ENCODE measurements at regions not wholly inside any gene's neighbourhood (a gene's known extent, or its start where the extent isn't known, plus 50 kb on each side); places are given as distances from the start of the nearest gene placed in this dataset.

GRCh38 chr5:88539026-88539425, 270.4 kb upstream of the TMEM161B start:
- no peak for TF ChIP-seq POLR2A (IDR thresholded peaks at IDR 0.05)
- TF ChIP-seq CTCF (IDR thresholded peaks at IDR 0.05): no peak
- TF ChIP-seq POLR2AphosphoS5 (IDR thresholded peaks at IDR 0.05): no peak
- H3K4me3 ChIP-seq: no peak overlapping the region
- H3K9me3 ChIP-seq: no peaks in the 10 kb centered on the region
- no peak for DNase-seq (ENCODE audit: low spot score in 2 of 2)
- H3K36me3 ChIP-seq: no peaks in the 10 kb centered on the region
- H3K27ac ChIP-seq: no peak overlapping the region
- H3K4me1 ChIP-seq: no peaks in the 10 kb centered on the region
- H3K27me3 ChIP-seq: peaks cover 0 to 5% of the 10 kb centered on the region in 2 donors
- intact Hi-C loops (cut with DNase I; ENCODE audit: low total_unique reads): no loop called here

DNA sequence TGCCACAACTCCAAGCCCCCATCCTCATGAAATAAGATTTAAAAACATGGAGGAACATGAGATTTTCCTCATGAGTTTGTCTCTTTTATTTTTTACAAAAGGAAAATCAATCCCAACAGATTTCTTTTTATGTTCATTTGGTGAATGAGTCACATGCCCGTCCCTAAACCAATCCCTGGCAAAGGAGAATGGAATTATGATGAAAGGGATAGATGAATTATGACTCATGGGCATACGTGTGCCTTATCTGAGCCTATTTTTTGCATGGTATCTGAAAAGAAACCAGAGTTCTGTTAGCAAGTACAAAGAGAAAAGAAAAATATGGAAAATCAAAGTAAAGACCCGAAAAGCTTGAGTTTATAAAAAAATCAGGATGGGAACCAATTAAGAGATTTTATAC, 267.5 kb upstream of the TMEM161B start:
- peaks cover 0 to 5% of the 10 kb centered on the region in 2 donors for H3K27me3 ChIP-seq
- H3K4me1 ChIP-seq: no peaks in the 10 kb centered on the region
- no peak for TF ChIP-seq POLR2A (IDR thresholded peaks at IDR 0.05)
- no peak for TF ChIP-seq CTCF (IDR thresholded peaks at IDR 0.05)
- no peak for TF ChIP-seq POLR2AphosphoS5 (IDR thresholded peaks at IDR 0.05)
- H3K36me3 ChIP-seq: no peaks in the 10 kb centered on the region
- H3K27ac ChIP-seq: no peak overlapping the region
- no peak for DNase-seq (ENCODE audit: low spot score in 2 of 2)
- no peak overlapping the region for H3K4me3 ChIP-seq
- intact Hi-C loops (cut with DNase I; ENCODE audit: low total_unique reads): no loop called here
- H3K9me3 ChIP-seq: no peaks in the 10 kb centered on the region

DNA sequence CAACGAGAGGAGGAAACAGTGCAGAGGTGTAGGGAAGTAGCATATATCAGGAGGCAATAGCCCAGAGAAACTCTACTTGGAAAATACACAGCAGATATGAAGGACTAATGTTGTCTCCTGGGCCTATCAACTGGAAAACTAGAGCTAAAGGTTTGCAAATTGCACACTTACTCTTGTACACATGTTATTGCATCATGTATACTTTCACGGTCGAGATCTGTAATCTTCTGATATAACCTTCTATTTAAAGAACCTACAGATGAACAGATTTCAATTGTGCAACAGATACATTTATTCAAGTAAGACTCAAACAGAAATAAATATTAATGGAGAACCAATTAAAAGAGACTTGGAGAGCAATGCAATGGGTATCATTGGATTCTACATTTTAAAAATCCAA, 256.3 kb upstream of the TMEM161B start:
- TF ChIP-seq POLR2AphosphoS5 (IDR thresholded peaks at IDR 0.05): no peak
- TF ChIP-seq CTCF (IDR thresholded peaks at IDR 0.05): no peak
- TF ChIP-seq POLR2A (IDR thresholded peaks at IDR 0.05): no peak
- no peaks in the 10 kb centered on the region for H3K4me1 ChIP-seq
- intact Hi-C loops (cut with DNase I; ENCODE audit: low total_unique reads): no loop called here
- DNase-seq (ENCODE audit: low spot score in 2 of 2): no peak
- no peaks in the 10 kb centered on the region for H3K36me3 ChIP-seq
- H3K4me3 ChIP-seq: no peak overlapping the region
- H3K27me3 ChIP-seq: no peaks in the 10 kb centered on the region
- H3K27ac ChIP-seq: no peak overlapping the region
- H3K9me3 ChIP-seq: no peaks in the 10 kb centered on the region

GRCh38 chr5:88519066-88519465, 250.4 kb upstream of the TMEM161B start:
- Histone ChIP-seq H3K4me3 (no peak overlapping the region), H3K27ac (no peak overlapping the region), H3K9me3 (no peaks in the 10 kb centered on the region), H3K27me3 (no peaks in the 10 kb centered on the region), H3K36me3 (no peaks in the 10 kb centered on the region), H3K4me1 (no peaks in the 10 kb centered on the region)
- TF ChIP-seq POLR2AphosphoS5 (IDR thresholded peaks at IDR 0.05) (no peak), POLR2A (IDR thresholded peaks at IDR 0.05) (no peak), CTCF (IDR thresholded peaks at IDR 0.05) (no peak)
- no peak for DNase-seq (ENCODE audit: low spot score in 2 of 2)
- intact Hi-C loops (cut with DNase I; ENCODE audit: low total_unique reads): no loop called here

- Histone ChIP-seq H3K9me3 (no peaks in the 10 kb centered on the region), H3K27ac (no peak overlapping the region), H3K36me3 (no peaks in the 10 kb centered on the region), H3K4me1 (no peaks in the 10 kb centered on the region), H3K4me3 (no peak overlapping the region), H3K27me3 (no peaks in the 10 kb centered on the region)
- no peak for TF ChIP-seq CTCF (IDR thresholded peaks at IDR 0.05)
- no peak for TF ChIP-seq POLR2A (IDR thresholded peaks at IDR 0.05)
- no peak for TF ChIP-seq POLR2AphosphoS5 (IDR thresholded peaks at IDR 0.05)
- intact Hi-C loops (cut with DNase I; ENCODE audit: low total_unique reads): no loop called here
- DNase-seq (ENCODE audit: low spot score in 2 of 2): no peak
Observed at GRCh38 chr5:88518131-88519016, 249.7 kb upstream of the TMEM161B start.

All from breast epithelium (tissue), 4 donors.